Panc1 (cell line): ENCODE measurements at regions not wholly inside any gene's neighbourhood (a gene's known extent, or its start where the extent isn't known, plus 50 kb on each side); places are given as distances from the start of the nearest gene placed in this dataset.

Experiments
- ATAC-seq: fragments of 200-7000 bp; cut with Tn5 transposase; 2 replicates; pipeline ENCODE4 v1.9.1; 2020; ENCODE audit warnings: mild to moderate bottlenecking, moderate library complexity
- BruUV-seq: library from RNA; stranded (reverse); fragments of 400-500 nt; replicated peaks from 2 replicates; lab custom pipeline; 2021; lab: Mats Ljungman, UMichigan
- CTCF ChIA-PET: fragments of 300-600 bp; sonication (Branson Sonifier 250); formaldehyde crosslinking; loops from one replicate; lab custom pipeline; 2022; ENCODE audit warnings: antibody characterized with exemption; lab: Charles Lee
- POLR2A ChIA-PET: fragments of 300-600 bp; sonication (Branson Sonifier 250); formaldehyde crosslinking; loops from one replicate; lab custom pipeline; 2022; ENCODE audit warnings: antibody characterized with exemption; lab: Charles Lee
- DNase-seq: peaks from one replicate; pipeline ENCODE4 v3.0.0-alpha.2; 2010; ENCODE audit warnings: low read depth, low spot score
- H3K27ac ChIP-seq: 2 replicates; pipeline ENCODE4 v1.5.1; 2011; ENCODE audit warnings: mild to moderate bottlenecking, low read length, inconsistent platforms
- H3K27me3 ChIP-seq: fragments of 200-500 bp; sonication (Bioruptor generic); 2 replicates; pipeline ENCODE4 v1.6.0; 2014; ENCODE audit warnings: low read length, inconsistent platforms; ENCODE audit not compliant: control insufficient read depth, insufficient read depth
- H3K36me3 ChIP-seq: fragments of 200-500 bp; sonication (Bioruptor generic); 2 replicates; pipeline ENCODE4 v1.5.1; 2014; ENCODE audit warnings: inconsistent platforms, mild to moderate bottlenecking, low read length, moderate library complexity; ENCODE audit not compliant: control insufficient read depth, insufficient read depth
- H3K4me1 ChIP-seq: 2 replicates; pipeline ENCODE4 v1.5.1; 2011; ENCODE audit warnings: inconsistent platforms, mild to moderate bottlenecking, low read length, moderate library complexity; ENCODE audit not compliant: control insufficient read depth, insufficient read depth
- H3K4me3 ChIP-seq, 2 experiments: 2 replicates each; pipeline ENCODE4 v1.5.1; 2011 to 2012; ENCODE audit warnings: low read depth in 2 of 2, low read length in 2 of 2, mild to moderate bottlenecking in 2 of 2, inconsistent platforms in 1 of 2, moderate library complexity in 1 of 2
- H3K9me3 ChIP-seq: fragments of 200-500 bp; sonication (Bioruptor generic); 2 replicates; pipeline ENCODE4 v1.5.1; 2014; ENCODE audit warnings: low read depth, mild to moderate bottlenecking, inconsistent platforms, low read length, moderate library complexity; ENCODE audit not compliant: control insufficient read depth, insufficient read depth
- CTCF ChIP-seq: fragments of 450-650 bp; IDR thresholded peaks from 2 replicates; pipeline ENCODE4 v1.5.1; 2017; ENCODE audit warnings: mild to moderate bottlenecking
- POLR2AphosphoS5 ChIP-seq: IDR thresholded peaks from 2 replicates; pipeline ENCODE4 v1.6.1; 2012; ENCODE audit warnings: mild to moderate bottlenecking, low read depth, low read length, moderate library complexity
- REST ChIP-seq, 2 experiments: IDR thresholded peaks; 2 replicates each; pipeline ENCODE4 v1.6.1; 2011 to 2012; ENCODE audit warnings: low read depth in 2 of 2, control low read depth in 1 of 2, low read length in 1 of 2, mild to moderate bottlenecking in 1 of 2, moderate library complexity in 1 of 2; ENCODE audit not compliant: insufficient read depth in 1 of 2
- SIN3A ChIP-seq: IDR thresholded peaks from 2 replicates; pipeline ENCODE4 v1.6.1; 2012; ENCODE audit warnings: low read depth, mild to moderate bottlenecking, low read length, moderate library complexity, borderline replicate concordance; ENCODE audit not compliant: insufficient read depth
- TCF7L2 ChIP-seq: IDR thresholded peaks from 2 replicates; pipeline ENCODE4 v1.6.1; 2011; ENCODE audit warnings: mild to moderate bottlenecking, low read depth, low read length, inconsistent platforms
- in situ Hi-C: cut with HindIII; loops from 2 replicates; pipeline ENCODE4 v1.10.0; 2016; ENCODE audit warnings: low sequenced_read_pairs, low pct_unique_long_range_greater_than_20kb
- intact Hi-C: fragments of 100-400 bp; cut with micrococcal nuclease; formaldehyde crosslinking; loops from one replicate; pipeline ENCODE4 v1.10.0; 2022; ENCODE audit not compliant: unreplicated experiment

- Histone ChIP-seq H3K36me3 (no peaks in the 10 kb centered on the region; the same call in 1 of the 2 replicates), H3K4me3 (no peak overlapping the region), H3K9me3 (no peaks in the 10 kb centered on the region), H3K4me1 (no peaks in the 10 kb centered on the region), H3K27ac (no peak overlapping the region), H3K27me3 (no peaks in the 10 kb centered on the region)
- no peak for ATAC-seq
- TF ChIP-seq POLR2AphosphoS5, result no peak
- peak; percentile 20; the same call in 1 of the 2 replicates for TF ChIP-seq CTCF
- no peak for TF ChIP-seq SIN3A
- TF ChIP-seq REST (IDR thresholded peaks at IDR 0.05; ENCODE audit: insufficient read depth in 1 of 2, low read depth in 2 of 2, low read length in 1 of 2), result no peak
- no peak for TF ChIP-seq TCF7L2
- CTCF ChIA-PET, result no interaction called here
- intact Hi-C loops (no loop called here), in situ Hi-C loops (no loop called here)
- POLR2A ChIA-PET, result no interaction called here
- DNase-seq, result no peak
- BruUV-seq, result no TSS peak
Observed at GRCh38 chr4:89486042-89486441, 178.4 kb upstream of the GPRIN3 start.

GRCh38 chr4:89483833-89484232 is 176.2 kb upstream of the GPRIN3 start:
- TF ChIP-seq CTCF (no peak), REST (IDR thresholded peaks at IDR 0.05; ENCODE audit: insufficient read depth in 1 of 2, low read depth in 2 of 2, low read length in 1 of 2) (no peak), TCF7L2 (no peak), SIN3A (no peak), POLR2AphosphoS5 (no peak)
- CTCF ChIA-PET, result no interaction called here
- in situ Hi-C loops, result no loop called here
- Histone ChIP-seq H3K27ac (no peak overlapping the region), H3K4me3 (no peak overlapping the region), H3K27me3 (no peaks in the 10 kb centered on the region), H3K4me1 (no peaks in the 10 kb centered on the region), H3K9me3 (no peaks in the 10 kb centered on the region), H3K36me3 (no peaks in the 10 kb centered on the region)
- BruUV-seq, result no TSS peak
- POLR2A ChIA-PET, result no interaction called here
- DNase-seq, result no peak
- ATAC-seq, result no peak
- intact Hi-C loops, result no loop called here
